ENCODE measurements at regions not wholly inside any gene's neighbourhood (a gene's known extent, or its start where the extent isn't known, plus 50 kb on each side); places are given as distances from the start of the nearest gene placed in this dataset.

GRCh38 chr9:13032585-13032984, 246.9 kb downstream of the MPDZ start:
- ChIA-PET CTCF (no interaction called here), POLR2A (no interaction called here)
- Mint-ChIP-seq H3K4me3 (no peak overlapping the region), H3K9me3 (ENCODE audit: insufficient read depth) (no peaks in the 10 kb centered on the region), H3K27me3 (no peaks in the 10 kb centered on the region), H3K4me1 (no peaks in the 10 kb centered on the region), H3K27ac (no peak overlapping the region)
- Histone ChIP-seq H2AFZ (ENCODE audit: insufficient read depth, low read depth, low read length, poor library complexity, severe bottlenecking) (no peak overlapping the region), H3K4me2 (replicated peaks; ENCODE audit: low read depth, low read length, poor library complexity, severe bottlenecking) (no peak overlapping the region), H3K27ac (ENCODE audit: low read length in 2 of 2) (no peak overlapping the region), H3K4me1 (ENCODE audit: control insufficient read depth in 2 of 2, insufficient read depth in 2 of 2, low read length in 2 of 2) (no peaks in the 10 kb centered on the region), H3K36me3 (replicated peaks in 1 of 2; ENCODE audit: control extremely low read depth in 1 of 2, control insufficient read depth in 1 of 2, extremely low read depth in 1 of 2, insufficient read depth in 2 of 2, low read length in 1 of 2) (no peaks in the 10 kb centered on the region), H3K9me3 (ENCODE audit: control extremely low read depth in 1 of 3, control insufficient read depth in 2 of 3, insufficient read depth in 1 of 3, low read length in 2 of 3) (no peaks in the 10 kb centered on the region), H3K4me3 (ENCODE audit: control extremely low read depth in 1 of 5, extremely low read depth in 1 of 5, insufficient read depth in 1 of 5, low read depth in 2 of 5, low read length in 4 of 5) (no peak overlapping the region), H4K20me1 (ENCODE audit: control insufficient read depth, insufficient read depth, low read length, poor library complexity, severe bottlenecking) (no peaks in the 10 kb centered on the region), H3K79me2 (ENCODE audit: control insufficient read depth, insufficient read depth, low read length) (no peaks in the 10 kb centered on the region), H3K27me3 (replicated peaks in 1 of 4; ENCODE audit: control extremely low read depth in 1 of 4, control insufficient read depth in 3 of 4, insufficient read depth in 4 of 4, low read length in 3 of 4) (no peaks in the 10 kb centered on the region), H3K9ac (ENCODE audit: low read length) (no peak overlapping the region)
- TF ChIP-seq CTCF (IDR thresholded peaks at IDR 0.05): no peak
- no peak for TF ChIP-seq EZH2 (IDR thresholded peaks at IDR 0.05; ENCODE audit: borderline replicate concordance, insufficient read depth, low read depth, low read length, poor library complexity, severe bottlenecking)
- DNase-seq: no peak
- 93% methylated on average over 4 of the region's 8 CpGs for WGBS (ENCODE audit: insufficient coverage)
- ATAC-seq (ENCODE audit: low read depth): no peak
- intact Hi-C loops (cut with micrococcal nuclease): no loop called here

- TF ChIP-seq CTCF (IDR thresholded peaks at IDR 0.05) (no peak), EZH2 (IDR thresholded peaks at IDR 0.05; ENCODE audit: borderline replicate concordance, insufficient read depth, low read depth, low read length, poor library complexity, severe bottlenecking) (no peak)
- Mint-ChIP-seq H3K27ac (no peak overlapping the region), H3K4me1 (no peaks in the 10 kb centered on the region), H3K9me3 (ENCODE audit: insufficient read depth) (no peaks in the 10 kb centered on the region), H3K4me3 (no peak overlapping the region), H3K27me3 (no peaks in the 10 kb centered on the region)
- CTCF ChIA-PET: no interaction called here
- H2AFZ ChIP-seq (ENCODE audit: insufficient read depth, low read depth, low read length, poor library complexity, severe bottlenecking): no peak overlapping the region
- no peaks in the 10 kb centered on the region for H4K20me1 ChIP-seq (ENCODE audit: control insufficient read depth, insufficient read depth, low read length, poor library complexity, severe bottlenecking)
- H3K9ac ChIP-seq (ENCODE audit: low read length): no peak overlapping the region
- no peaks in the 10 kb centered on the region for H3K36me3 ChIP-seq (replicated peaks in 1 of 2; ENCODE audit: control extremely low read depth in 1 of 2, control insufficient read depth in 1 of 2, extremely low read depth in 1 of 2, insufficient read depth in 2 of 2, low read length in 1 of 2)
- H3K9me3 ChIP-seq (ENCODE audit: control extremely low read depth in 1 of 3, control insufficient read depth in 2 of 3, insufficient read depth in 1 of 3, low read length in 2 of 3): no peaks in the 10 kb centered on the region
- POLR2A ChIA-PET: no interaction called here
- no peaks in the 10 kb centered on the region for H3K79me2 ChIP-seq (ENCODE audit: control insufficient read depth, insufficient read depth, low read length)
- H3K27me3 ChIP-seq (replicated peaks in 1 of 4; ENCODE audit: control extremely low read depth in 1 of 4, control insufficient read depth in 3 of 4, insufficient read depth in 4 of 4, low read length in 3 of 4): no peaks in the 10 kb centered on the region
- ATAC-seq (ENCODE audit: low read depth) (no peak), DNase-seq (no peak)
- WGBS (ENCODE audit: insufficient coverage): 16% methylated on average over 17 of the region's 19 CpGs
- no peaks in the 10 kb centered on the region for H3K4me1 ChIP-seq (ENCODE audit: control insufficient read depth in 2 of 2, insufficient read depth in 2 of 2, low read length in 2 of 2)
- H3K27ac ChIP-seq (ENCODE audit: low read length in 2 of 2): no peak overlapping the region
- intact Hi-C loops (cut with micrococcal nuclease): no loop called here
- H3K4me3 ChIP-seq (ENCODE audit: control extremely low read depth in 1 of 5, extremely low read depth in 1 of 5, insufficient read depth in 1 of 5, low read depth in 2 of 5, low read length in 4 of 5): no peak overlapping the region
- no peak overlapping the region for H3K4me2 ChIP-seq (replicated peaks; ENCODE audit: low read depth, low read length, poor library complexity, severe bottlenecking)
Measured at GRCh38 chr9:13033959-13034693, 245.4 kb downstream of the MPDZ start.

Data from B cell (primary cell).